ENCODE measurements at regions not wholly inside any gene's neighbourhood (a gene's known extent, or its start where the extent isn't known, plus 50 kb on each side); places are given as distances from the start of the nearest gene placed in this dataset.

DNA sequence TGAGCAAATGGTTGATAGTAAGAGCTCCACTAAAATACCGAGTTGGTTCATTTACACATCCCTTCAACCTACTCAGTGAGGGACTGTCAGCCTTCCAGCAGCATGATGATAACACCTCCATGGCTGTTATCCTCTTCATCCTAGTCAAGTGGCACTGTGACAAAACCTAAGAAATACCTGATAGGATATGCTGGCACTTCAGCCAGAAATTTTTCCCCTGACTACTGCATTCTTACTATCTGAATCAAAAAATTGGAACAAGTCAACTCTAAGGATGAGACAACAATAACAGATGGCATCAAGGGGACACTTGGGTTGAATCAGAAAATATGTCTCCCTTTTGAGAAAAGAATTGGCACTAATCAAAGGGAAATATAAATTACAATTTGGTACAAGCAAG lies 193.9 kb downstream of the KCTD12 start:
- TF ChIP-seq, protein P1, sequence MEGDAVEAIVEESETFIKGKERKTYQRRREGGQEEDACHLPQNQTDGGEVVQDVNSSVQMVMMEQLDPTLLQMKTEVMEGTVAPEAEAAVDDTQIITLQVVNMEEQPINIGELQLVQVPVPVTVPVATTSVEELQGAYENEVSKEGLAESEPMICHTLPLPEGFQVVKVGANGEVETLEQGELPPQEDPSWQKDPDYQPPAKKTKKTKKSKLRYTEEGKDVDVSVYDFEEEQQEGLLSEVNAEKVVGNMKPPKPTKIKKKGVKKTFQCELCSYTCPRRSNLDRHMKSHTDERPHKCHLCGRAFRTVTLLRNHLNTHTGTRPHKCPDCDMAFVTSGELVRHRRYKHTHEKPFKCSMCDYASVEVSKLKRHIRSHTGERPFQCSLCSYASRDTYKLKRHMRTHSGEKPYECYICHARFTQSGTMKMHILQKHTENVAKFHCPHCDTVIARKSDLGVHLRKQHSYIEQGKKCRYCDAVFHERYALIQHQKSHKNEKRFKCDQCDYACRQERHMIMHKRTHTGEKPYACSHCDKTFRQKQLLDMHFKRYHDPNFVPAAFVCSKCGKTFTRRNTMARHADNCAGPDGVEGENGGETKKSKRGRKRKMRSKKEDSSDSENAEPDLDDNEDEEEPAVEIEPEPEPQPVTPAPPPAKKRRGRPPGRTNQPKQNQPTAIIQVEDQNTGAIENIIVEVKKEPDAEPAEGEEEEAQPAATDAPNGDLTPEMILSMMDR (IDR thresholded peaks at IDR 0.05; ENCODE audit: insufficient read depth, low read depth, low read length): no peak
- TF ChIP-seq EZH2 (IDR thresholded peaks at IDR 0.05; ENCODE audit: insufficient read depth, low read length): no peak
